Fibroblast of the aortic adventitia (primary cell): ENCODE measurements at regions not wholly inside any gene's neighbourhood (a gene's known extent, or its start where the extent isn't known, plus 50 kb on each side); places are given as distances from the start of the nearest gene placed in this dataset.
A peak's percentile ranks its signal among the peaks of the same experiment; 100 is the strongest.

Experiments used
- DNase-seq: peaks from one replicate; pipeline ENCODE4 v3.0.0-alpha.2; 2010; ENCODE audit warnings: low read depth
- H3K4me3 ChIP-seq: 2 replicates; pipeline ENCODE4 v1.5.1; 2011; ENCODE audit warnings: low read depth, mild to moderate bottlenecking, control low read depth, low read length, moderate library complexity
- CTCF ChIP-seq: IDR thresholded peaks from 2 replicates; pipeline ENCODE4 v1.5.1; 2011; ENCODE audit warnings: mild to moderate bottlenecking, low read length, control low read depth, inconsistent platforms; ENCODE audit not compliant: insufficient read depth

DNA sequence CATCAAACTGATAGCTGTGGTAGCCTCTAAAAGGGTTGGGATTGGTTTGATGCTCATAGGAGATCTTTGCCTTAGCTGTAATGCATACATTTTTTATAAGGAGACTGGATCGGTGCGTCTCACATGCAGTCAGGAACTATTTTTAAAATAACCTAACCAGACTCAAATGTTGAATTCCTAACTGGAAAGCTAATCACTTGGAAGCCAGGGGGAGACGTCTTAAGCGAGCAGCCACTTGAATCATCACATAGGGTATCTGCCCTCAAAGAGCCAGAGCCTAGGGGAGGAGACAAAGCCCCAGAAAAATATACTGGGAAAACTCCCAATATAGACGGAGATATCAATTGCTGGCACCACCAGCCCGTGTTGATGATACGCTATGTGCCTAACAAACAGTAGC is 61.7 kb upstream of the PUM1 start:
- no peak overlapping the region for H3K4me3 ChIP-seq
- peak; percentile 78 for DNase-seq
- peak; percentile 49 for TF ChIP-seq CTCF

- no peak overlapping the region for H3K4me3 ChIP-seq
- peak; percentile 20 for DNase-seq
- TF ChIP-seq CTCF: no peak
Observed at GRCh38 chr1:31122741-31123140, 57.2 kb upstream of the PUM1 start.

DNA sequence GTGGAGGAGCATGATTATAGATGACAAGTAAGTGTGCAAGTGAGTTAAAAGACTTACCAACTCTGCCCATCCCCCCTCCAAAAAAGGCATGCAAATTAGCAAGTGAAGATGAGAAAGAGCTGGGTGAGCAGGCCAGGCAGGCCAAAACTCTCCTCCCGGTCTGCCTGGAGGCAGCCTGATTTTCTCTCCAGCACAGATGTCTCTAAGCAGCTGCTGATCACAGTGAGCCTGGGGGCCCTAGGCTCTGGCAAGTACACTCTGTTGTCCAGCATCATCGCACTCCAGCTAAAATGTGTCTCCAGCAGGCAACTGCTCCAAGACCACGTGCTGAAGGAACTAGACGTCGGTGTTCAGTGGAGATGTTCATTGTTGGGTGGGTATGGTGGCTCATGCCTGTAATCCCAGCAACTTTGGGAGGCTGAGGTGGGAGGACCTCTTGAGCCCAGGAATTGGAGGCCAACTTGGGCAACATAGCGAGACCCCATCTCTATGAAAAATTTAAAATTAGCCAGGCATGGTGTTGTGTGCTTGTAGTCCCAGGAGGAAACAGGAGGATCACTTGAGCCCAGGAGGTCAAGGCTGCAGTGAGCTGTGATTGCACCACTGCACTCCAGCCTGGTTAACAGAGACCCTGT is 56.7 kb upstream of the PUM1 start:
- no peak for DNase-seq
- no peak for TF ChIP-seq CTCF

GRCh38 chr1:31120783-31121180 is 55.3 kb upstream of the PUM1 start:
- no peak for DNase-seq
- no peak overlapping the region for H3K4me3 ChIP-seq
- no peak for TF ChIP-seq CTCF

More for the DNA sequence above, 56.7 kb upstream of the PUM1 start:
- no peak overlapping the region for H3K4me3 ChIP-seq

GRCh38 chr1:31116022-31116421 is 50.5 kb upstream of the PUM1 start:
- H3K4me3 ChIP-seq: no peak overlapping the region
- no peak for DNase-seq
- TF ChIP-seq CTCF: no peak
